Left kidney (tissue), 1 donor: ENCODE measurements at regions not wholly inside any gene's neighbourhood (a gene's known extent, or its start where the extent isn't known, plus 50 kb on each side); places are given as distances from the start of the nearest gene placed in this dataset.

Experiments
- DNase-seq: peaks from one replicate; pipeline ENCODE4 v3.0.0-alpha.2; 2013

DNA sequence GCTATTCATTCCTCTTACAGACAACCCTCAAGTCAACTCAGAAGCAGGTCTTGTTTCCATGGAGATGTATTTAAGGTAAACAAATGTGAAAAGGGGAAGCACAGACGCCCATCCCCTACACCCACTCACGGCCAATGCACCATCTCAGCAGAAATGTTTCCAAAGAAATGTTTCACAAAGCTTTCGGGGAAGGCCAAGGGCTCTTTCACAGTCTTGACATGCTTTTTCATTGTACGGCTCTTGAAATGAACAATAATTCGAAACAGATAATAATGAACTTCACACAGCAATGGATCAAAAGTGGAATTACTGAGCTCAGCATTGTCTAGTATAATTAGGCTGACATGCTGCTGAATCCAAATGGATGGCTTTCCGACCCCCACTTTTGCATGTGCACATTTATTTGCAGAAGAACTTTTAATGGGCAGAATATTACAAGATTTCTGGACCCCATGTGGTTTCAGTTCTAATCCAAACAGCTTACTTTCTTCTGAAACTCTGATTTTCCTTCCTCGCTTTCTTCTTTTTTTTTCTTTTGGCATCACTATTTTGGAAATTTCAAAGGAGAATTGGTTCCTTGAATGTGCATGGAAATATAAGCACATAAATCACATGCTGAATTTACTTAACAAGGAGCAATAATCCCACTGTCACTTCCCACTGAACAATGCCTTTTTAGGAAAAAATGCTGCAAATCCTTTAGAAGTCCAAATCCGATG, 160.9 kb downstream of the SMIM20 start:
- no peak for DNase-seq

DNA sequence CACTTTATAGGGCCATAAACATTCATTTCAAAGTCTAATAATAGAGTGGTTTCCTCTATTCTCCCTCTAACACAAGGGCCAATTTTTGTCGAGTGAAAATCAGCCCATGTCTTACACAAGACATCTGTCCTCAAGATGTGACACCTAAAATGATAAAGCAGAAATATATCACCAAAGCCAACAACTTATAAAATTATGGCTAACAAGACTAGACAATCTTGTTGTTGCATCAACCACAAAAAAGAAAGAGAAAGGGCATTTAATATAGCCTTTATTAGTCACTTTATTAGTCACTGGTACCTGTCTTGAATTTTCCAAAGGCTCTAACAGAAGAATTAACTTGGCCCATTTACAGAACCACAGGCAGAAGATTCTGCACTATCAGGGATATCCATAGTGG, 161.6 kb downstream of the SMIM20 start:
- DNase-seq: no peak

DNA sequence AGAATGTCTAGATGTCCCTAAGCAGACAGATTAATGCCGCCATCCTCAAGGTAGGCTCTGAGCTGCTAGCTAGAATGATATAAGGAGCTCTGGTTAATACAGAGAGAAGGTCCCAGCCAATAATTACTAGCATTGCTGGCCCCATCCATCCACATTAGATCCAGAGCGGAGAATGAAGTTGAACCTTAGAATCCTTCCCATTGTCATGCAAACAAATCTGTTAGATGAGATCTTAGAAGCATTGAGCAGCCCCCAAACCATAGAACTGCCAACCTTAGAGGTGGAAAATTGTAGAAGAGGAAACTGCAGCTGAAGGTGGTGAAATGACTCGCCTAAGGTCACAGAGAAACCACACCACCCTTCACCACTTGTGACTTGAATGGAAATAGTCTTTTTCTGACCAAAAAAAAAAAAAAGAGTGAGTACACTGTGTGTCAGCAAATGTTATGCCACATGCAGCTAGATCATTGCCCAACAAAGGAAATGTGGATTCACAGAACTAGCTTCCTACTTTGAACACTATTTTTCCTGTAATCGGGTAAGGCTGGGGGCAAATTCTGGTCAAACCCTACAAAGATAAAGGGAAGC, 162.1 kb downstream of the SMIM20 start:
- no peak for DNase-seq

DNA sequence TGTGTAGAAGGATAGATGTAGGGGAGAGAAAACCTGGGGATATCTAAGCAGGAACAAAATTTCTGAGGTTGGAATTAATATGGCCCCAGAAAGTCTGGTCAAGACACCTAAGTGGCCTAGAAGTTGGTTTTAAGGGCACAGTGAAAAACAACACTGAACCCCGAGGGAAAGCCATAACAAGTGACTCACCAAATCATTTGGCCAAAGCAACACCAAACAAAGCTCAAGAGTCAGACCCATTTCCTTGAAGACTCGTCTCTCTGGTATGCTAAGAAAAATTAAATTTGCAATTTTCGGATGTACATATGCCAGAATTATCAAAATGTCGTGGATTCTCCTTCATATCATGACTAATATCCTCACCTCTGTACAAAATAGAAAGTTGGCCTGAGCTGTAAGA, 162.9 kb downstream of the SMIM20 start:
- no peak for DNase-seq

DNA sequence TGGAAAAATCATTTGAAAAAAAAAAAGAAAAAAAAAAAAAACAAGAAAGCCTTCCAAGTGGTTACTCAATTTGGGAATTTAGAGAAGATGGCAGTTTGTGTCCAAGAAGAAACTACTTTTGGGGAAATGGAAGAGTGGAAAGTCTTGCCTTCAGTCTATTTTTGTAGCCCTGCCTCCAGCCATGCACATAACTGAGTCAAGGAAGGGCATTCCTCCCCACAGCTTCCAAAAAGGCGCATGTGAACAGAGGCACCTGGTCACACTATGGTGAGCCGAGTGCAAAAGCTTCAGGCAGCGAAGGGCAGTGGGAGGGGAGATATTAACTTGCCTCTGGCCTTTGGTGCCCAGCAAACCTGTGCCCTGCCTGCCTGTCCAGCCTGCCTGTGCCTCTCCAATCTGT, 163.7 kb downstream of the SMIM20 start:
- no peak for DNase-seq

DNA sequence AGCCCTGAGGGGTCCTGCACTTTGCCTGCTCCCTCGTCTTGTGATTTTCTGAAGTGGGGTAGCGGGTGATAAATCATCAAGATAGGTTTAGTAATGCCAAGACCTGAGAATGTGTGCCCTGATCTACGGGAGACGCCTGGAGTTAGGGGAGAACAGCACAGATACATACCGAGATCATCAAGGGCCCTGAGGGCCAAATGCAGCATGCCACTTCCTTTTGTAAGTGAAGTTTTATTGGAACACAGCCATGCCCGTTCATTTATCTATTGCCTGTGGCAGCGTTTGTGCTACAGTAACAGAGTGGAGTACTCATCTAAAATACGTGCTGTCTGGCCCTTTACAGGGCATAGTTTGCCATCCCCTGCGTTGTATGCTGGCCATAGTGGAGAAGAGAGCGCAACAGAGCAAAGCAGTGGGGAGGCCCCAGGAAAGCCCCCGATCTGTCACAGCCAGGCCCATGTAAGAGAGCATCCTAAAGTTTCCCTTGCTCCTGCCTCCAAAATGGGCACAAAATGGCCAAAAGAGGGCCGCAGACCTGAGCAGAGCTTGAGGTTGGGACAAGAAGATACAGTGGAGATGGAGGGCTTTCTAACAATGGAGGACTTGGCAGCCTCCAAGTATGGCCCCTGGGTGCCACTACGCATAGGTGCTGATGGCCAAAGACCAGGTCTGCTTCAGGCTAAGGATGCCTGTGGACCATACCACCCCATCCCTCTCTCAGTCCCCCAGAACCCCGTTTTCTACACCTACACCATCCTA, 167.0 kb downstream of the SMIM20 start:
- no peak for DNase-seq

DNA sequence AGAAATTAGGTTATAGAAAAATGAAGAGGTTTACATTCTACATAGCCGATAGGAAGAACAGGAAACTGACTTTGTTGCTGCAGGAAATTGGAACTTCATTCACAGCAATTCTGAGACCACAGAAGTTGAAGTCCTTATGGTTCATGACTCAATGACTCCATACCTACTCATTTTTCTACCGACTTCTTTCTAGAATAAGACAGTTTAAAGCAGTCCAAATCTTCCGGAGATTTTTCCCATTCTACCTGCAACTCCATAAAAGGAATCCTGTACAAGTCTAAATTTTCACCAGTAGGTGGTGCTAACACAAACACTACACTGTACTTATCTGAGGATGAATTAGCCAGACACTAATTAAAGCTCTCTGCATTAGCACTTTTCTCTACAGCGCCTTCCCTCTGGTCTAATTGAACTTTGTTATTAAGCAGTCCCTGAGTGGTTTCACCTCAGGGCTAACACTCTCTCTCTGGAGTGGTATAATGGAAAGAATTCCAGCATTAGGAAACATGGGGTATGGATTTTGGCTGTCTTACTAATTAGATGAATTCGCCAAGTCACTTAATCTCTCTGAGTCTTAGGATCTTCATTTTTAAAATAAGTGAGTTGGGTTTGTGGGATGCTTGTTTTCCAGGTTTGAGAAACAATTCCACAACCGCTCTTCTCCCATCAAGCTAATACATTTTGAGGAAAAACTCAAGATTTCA, 167.9 kb downstream of the SMIM20 start:
- DNase-seq: peak; percentile 59

DNA sequence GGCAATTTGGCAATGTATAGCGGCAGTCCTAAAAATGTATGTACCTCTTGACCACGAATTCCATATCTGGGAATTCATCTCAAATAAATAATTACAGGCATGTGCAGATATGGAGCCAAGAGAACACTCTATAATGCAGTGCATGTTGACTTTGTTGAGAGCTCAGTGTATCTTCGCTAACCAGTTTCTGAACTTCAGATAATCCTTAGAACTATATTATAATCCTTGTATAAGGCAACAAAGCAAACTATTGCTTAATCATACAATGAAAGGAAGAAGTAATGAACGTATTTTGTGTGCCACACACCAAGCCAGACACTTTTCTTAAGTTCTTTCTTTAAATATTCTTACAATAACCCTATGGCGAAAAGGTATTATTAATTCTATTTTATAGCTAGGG, 168.5 kb downstream of the SMIM20 start:
- no peak for DNase-seq

DNA sequence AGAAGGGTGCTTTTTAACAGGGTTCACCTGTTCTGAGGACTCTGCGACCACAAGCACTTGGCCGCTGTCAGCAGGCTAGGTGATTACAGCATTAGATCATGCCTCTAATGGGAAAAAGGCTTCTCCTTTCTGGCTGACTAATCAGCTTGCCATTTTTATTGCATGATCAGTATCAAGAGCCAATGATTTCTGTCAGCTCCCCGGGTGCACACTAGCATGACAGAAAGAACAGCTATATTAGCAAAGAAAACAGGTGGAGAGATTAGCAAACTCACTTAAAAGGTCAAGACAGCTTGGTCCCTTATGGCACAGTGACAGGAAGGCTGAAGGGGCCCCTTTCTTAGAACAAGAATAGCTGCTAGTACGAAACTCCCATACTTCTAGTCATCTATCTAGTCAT, 170.0 kb downstream of the SMIM20 start:
- DNase-seq: no peak

DNA sequence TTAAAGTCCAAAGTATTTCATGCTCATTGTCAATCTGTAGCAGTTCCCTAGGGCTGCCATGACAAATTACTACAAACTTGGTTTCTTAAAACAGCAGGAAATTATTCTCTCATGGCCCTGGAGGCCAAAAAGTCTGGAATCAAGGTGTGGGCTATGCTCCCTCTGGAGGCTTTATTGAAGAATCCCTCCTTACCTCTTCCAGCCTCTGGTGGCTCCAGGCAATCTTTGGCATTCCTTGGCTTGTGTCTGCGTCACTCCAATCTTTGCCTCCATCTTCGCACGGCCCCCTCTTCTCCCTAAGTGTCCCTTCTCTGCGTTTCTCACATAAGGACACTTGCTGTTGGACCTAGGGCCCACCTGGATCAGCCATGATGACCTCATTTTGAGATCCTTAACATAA, 170.4 kb downstream of the SMIM20 start:
- DNase-seq: no peak

DNA sequence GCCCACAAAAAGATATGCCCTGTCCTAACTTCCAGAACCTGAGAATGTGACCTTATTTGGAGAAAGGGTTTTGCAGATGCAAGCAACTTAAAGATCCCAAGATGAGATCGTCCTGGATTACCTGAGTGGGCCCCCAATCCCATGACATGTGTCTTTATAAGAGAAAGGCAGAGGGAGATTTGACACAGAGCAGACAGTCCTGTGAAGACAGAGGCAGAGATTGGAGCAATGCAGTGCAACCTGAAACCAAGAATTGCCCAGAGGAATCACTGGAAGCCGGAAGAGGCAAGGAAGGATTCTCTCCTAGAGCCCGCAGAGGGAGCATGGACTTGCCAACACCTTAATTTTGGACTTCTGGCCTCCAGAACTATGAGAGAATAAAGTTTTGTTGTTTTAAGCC, 171.5 kb downstream of the SMIM20 start:
- DNase-seq: no peak

DNA sequence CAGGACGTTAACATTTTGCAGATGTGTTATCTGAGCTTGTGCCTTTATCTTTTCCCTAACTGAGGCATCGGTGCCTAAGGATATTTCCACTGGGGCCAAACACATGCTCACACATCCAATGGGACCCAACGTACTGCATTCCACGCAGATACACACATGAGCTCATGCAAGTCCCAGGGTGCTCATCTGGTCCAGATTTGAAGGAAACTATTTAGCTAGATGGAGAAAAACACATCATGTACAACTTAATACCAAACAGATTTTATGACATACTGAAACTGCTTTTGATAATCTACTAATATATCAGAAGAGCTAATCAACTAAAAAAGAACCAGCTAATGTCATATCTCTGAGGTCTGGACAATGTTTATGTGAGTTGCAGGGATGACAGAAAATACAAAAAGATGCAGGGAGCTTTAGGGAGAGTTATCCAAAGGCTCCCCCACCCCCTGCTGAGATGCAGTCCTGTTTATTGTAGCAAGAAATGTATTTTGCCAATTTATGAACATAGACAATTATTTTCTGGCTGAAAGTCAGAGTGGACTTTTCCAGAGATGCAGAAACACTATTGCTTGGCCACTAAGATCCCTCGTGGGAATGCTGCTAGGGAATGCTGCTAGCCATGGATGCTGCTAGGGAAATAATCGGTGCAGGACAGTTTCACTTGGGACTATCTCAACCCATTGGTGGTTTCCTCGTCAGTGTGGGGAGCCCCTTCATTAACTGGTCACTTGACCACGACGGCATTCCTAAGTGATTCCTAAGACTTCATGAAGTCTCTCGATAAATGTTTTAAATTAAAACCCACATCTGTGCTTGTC, 172.8 kb downstream of the SMIM20 start:
- no peak for DNase-seq

DNA sequence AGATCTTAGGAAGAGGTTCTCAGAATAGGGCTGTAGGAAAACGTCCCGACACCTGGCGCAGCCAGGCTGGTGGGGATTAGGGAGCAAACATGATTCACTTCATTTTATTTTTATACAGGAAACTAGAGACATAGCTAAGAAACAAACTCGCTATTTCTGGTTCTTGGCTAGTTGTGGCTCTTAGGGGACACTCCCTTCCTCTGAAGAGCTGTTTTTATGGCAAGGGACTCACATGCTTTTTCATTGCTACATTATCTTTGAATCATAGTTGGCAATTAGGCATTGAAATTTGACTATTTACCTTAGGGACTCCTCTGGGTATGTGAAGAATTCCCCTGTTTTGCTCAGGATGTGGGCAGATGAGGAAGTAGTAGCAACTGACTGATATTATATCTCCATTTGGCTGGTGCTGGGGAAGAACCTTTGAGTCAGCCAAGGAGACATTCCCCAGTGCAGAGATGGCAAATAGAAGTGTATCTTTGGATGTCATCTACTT, 174.5 kb downstream of the SMIM20 start:
- no peak for DNase-seq

DNA sequence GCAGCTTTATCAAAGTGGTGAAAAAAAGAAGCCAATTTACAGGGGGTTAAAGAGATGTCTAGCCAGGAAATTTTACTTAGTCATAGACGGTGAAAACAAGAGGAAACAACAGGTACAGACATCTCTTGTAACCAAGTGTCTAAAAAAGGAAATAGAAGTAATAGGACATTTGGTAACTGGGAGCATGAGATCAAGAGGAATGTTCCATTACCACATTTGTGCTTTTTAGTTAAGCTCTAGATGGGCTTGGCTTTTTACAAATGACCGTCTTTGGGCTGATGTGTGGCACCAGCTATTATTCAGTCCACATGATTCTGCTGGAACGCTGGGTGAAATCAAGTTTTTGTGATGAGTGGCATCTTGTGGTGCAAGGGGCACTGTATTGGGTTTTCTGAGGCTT, 179.5 kb downstream of the SMIM20 start:
- DNase-seq: no peak

DNA sequence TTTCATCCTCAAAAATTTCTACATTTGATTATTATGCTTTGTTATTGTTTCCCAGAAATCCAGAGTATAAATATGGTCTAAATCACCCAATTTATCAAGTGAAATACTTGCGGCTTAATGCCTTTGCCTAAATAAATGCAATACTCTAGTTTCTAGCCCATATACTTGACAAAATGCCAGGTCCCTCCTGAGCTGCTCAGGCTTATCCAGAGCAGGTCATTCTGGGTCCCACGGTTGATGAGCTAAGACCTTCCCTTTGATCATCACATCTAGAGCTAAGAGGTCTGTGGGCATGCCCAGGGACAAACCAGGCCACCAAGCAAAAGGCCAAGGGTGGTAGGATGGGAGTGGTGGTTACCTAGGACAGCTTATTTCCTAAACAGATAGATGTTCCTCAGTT, 180.1 kb downstream of the SMIM20 start:
- DNase-seq: no peak

DNA sequence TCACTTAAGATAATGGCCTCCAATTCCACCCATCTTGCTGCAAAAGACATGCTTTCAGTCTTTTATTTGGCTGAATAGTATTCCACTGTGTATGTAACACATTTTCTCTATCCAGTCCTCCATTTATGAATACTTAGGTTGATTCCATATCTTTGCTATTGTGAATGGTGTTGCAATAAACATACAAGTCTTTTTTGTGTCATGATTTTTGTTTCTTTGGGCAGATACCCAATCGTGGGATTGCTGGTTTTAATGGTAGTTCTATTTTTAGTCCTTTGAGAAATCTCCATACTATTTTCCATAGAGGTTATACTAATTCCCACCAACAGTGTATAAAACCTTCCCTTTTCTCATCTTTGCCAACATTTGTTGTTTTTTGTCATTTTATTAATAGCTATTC, 180.9 kb downstream of the SMIM20 start:
- no peak for DNase-seq

DNA sequence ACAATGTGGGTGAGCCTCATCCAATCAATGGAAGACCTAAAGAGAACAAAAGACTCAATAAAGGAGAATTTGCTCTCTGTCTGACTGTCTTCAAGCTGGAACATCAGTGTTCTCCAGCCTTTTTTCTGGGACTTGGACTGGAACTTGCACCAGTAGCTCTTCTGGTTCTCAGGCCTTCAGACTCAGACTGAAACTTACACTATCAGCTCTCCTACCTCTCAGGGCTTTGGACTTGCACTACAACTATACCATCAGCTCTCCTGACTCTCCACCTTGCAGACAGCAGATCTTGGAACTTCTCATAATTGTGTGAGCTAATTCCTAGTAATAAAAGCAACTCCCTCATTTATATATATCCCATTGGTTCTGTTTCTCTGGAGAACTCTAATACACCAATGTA, 185.9 kb downstream of the SMIM20 start:
- DNase-seq: no peak

DNA sequence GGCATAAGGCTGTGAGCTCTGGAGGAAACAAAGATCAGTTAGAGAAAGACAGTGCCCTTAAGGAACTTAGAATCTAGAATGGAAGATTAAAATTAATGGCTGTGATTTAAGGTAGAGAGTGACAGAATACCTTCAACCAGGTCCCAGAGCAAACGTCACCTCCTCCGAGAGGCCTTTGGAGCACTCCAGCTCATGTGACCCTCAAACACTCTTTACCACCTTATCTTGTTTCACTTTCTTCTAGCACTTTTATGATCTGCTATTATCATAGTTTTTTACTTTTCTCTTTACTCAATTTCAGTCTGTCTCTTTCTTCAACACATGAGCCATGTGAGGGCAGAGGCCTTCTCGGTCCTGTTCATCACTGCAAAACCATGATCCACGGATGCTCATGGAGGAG, 187.0 kb downstream of the SMIM20 start:
- DNase-seq: no peak

DNA sequence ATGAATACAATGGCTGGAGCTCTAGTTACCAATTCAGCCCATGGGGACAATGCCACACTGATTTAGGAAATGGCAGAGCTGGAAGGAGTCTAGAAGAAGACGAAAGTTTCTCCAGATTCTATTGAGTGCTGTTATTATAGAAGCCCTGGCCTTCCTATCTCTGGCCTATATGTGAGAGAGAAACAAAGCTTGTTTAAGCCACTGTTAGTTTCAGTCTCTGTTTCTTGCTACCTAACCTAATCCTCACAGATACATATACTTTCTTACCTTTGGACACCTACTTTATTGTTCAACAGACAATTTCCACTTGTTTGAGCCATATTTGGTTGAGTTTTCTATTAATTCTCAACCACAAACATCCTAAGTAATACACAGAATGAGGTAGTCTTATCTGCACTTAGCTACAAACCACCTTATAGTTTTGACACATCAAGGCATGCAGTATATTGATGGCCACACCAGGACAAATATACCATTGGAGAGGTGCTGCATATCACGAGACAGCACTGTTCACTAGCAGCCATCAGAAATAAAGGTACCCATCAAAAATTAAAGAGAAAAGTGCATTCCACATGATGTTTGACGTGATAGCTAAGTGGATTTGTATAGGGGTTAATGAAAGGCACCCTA, 190.2 kb downstream of the SMIM20 start:
- DNase-seq: no peak

DNA sequence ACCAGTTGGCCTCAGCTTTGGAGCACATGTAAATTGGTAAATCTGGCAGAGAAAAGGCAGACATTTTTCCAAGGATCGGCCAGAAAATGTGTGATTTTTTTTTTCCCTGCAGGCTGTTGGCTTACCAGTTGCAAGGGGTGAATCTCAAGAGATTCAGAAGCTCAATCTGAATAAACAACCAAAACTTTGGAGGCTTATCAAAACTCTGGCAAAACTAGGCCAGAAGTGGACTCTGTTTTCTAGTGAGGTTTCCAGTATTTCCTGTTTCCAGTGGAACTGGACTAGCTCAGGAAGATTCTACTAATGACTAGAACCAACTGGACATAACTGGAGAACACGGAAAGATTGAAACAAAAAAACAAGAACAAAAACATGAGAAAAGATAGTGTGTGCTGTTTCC, 191.3 kb downstream of the SMIM20 start:
- no peak for DNase-seq
